Sigmoid colon (tissue), 4 donors: ENCODE measurements at regions not wholly inside any gene's neighbourhood (a gene's known extent, or its start where the extent isn't known, plus 50 kb on each side); places are given as distances from the start of the nearest gene placed in this dataset.

ENCODE experiments used
- CTCF ChIP-seq, 4 experiments: fragments of 450-650 bp in 3 of 4; fragments of 200-600 bp in 1 of 4; IDR thresholded peaks; one replicate each; pipeline ENCODE4 v1.5.1; 2016 to 2019; ENCODE audit warnings: antibody characterized with exemption in 4 of 4, mild to moderate bottlenecking in 3 of 4, moderate library complexity in 2 of 4
- EP300 ChIP-seq, 4 donors: sonication (generic); formaldehyde crosslinking; IDR thresholded peaks; one replicate each; pipeline ENCODE4 v1.6.1; 2017; ENCODE audit warnings: antibody characterized with exemption in 4 of 4
- POLR2A ChIP-seq, 2 donors: fragments of 450-650 bp; IDR thresholded peaks; one replicate each; pipeline ENCODE4 v1.6.1; 2016; ENCODE audit warnings: antibody characterized with exemption in 2 of 2, mild to moderate bottlenecking in 2 of 2, moderate library complexity in 2 of 2
- POLR2AphosphoS5 ChIP-seq, 4 donors: sonication (generic); formaldehyde crosslinking; IDR thresholded peaks; one replicate each; pipeline ENCODE4 v1.6.1; 2017; ENCODE audit warnings: antibody characterized with exemption in 4 of 4

GRCh38 chr12:24222968-24223367, 273.5 kb upstream of the SOX5 start:
- TF ChIP-seq CTCF (IDR thresholded peaks at IDR 0.05), result no peak
- TF ChIP-seq POLR2A (IDR thresholded peaks at IDR 0.05), result no peak
- TF ChIP-seq POLR2AphosphoS5 (IDR thresholded peaks at IDR 0.05), result no peak
- TF ChIP-seq EP300 (IDR thresholded peaks at IDR 0.05), result no peak
